K562 (cell line): ENCODE measurements at regions not wholly inside any gene's neighbourhood (a gene's known extent, or its start where the extent isn't known, plus 50 kb on each side); places are given as distances from the start of the nearest gene placed in this dataset.

Experiments used
- HBP1 ChIP-seq: fragments of 450-650 bp; formaldehyde crosslinking; IDR thresholded peaks from 2 replicates; pipeline ENCODE4 v1.4.0; 2022; ENCODE audit warnings: missing genetic modification characterization
- L3MBTL2 ChIP-seq: fragments of 450-650 bp; IDR thresholded peaks from 2 replicates; pipeline ENCODE4 v1.6.1; 2016; ENCODE audit warnings: mild to moderate bottlenecking, moderate library complexity
- POLR3A ChIP-seq: IDR thresholded peaks from 2 replicates; pipeline ENCODE4 v1.6.1; 2011; ENCODE audit warnings: borderline replicate concordance, mild to moderate bottlenecking, moderate library complexity; ENCODE audit not compliant: insufficient read length, insufficient read depth; ENCODE audit errors: extremely low read depth
- POU5F1 ChIP-seq: fragments of 150-350 bp; IDR thresholded peaks from 2 replicates; pipeline ENCODE4 v1.6.1; 2014; ENCODE audit warnings: borderline replicate concordance, low read length, low read depth, mild to moderate bottlenecking; ENCODE audit not compliant: partially characterized antibody
- SP2 ChIP-seq: IDR thresholded peaks from 2 replicates; pipeline ENCODE4 v1.6.1; 2011; ENCODE audit warnings: mild to moderate bottlenecking, low read depth, low read length, moderate library complexity; ENCODE audit not compliant: poor library complexity, severe bottlenecking; ENCODE audit errors: extremely low read depth
- ZBTB2 ChIP-seq: fragments of 450-650 bp; IDR thresholded peaks from 2 replicates; pipeline ENCODE4 v1.6.1; 2016; ENCODE audit warnings: antibody characterized with exemption
- ZNF175 ChIP-seq: fragments of 200-800 bp; sonication (Bioruptor generic); IDR thresholded peaks from 2 replicates; pipeline ENCODE4 v1.6.1; 2016; ENCODE audit warnings: low read depth, mild to moderate bottlenecking, missing genetic modification characterization, missing compliant biosample characterization
- ZNF780A ChIP-seq: fragments of 250-450 bp; sonication (Bioruptor Pico); IDR thresholded peaks from 2 replicates; pipeline ENCODE4 v1.5.0; 2021; ENCODE audit warnings: mild to moderate bottlenecking
- TF ChIP-seq, protein P1 (sequence below): IDR thresholded peaks from 2 replicates; pipeline ENCODE4 v1.6.1; 2011; ENCODE audit warnings: borderline replicate concordance, low read depth, mild to moderate bottlenecking, moderate library complexity, low read length; ENCODE audit not compliant: insufficient read depth, poor library complexity, severe bottlenecking

DNA sequence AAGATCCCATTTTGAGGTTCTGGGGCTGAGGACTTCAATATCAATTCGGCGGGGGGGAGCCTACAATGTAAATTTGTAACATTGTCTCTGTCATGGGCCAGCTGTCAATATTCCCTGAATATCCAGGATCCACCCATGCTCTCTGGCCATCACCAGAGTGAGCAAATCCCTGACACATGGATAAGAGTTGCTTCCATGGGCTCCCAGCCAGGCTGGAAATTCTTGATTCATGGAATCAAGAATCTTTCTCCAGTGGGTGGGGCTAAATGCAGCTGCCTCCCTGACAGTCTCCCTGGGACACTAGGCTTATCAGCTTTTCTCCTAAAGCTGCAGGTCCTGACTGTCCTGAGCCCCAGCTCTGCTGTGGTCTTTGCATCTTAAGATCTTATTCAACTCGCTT, 86.9 kb upstream of the IGLL5 start (continued):
- TF ChIP-seq HBP1 = no peak
- no peak for TF ChIP-seq ZBTB2
- no peak for TF ChIP-seq ZNF780A
- no peak for TF ChIP-seq SP2
- no peak for TF ChIP-seq POLR3A
- TF ChIP-seq, protein P1, sequence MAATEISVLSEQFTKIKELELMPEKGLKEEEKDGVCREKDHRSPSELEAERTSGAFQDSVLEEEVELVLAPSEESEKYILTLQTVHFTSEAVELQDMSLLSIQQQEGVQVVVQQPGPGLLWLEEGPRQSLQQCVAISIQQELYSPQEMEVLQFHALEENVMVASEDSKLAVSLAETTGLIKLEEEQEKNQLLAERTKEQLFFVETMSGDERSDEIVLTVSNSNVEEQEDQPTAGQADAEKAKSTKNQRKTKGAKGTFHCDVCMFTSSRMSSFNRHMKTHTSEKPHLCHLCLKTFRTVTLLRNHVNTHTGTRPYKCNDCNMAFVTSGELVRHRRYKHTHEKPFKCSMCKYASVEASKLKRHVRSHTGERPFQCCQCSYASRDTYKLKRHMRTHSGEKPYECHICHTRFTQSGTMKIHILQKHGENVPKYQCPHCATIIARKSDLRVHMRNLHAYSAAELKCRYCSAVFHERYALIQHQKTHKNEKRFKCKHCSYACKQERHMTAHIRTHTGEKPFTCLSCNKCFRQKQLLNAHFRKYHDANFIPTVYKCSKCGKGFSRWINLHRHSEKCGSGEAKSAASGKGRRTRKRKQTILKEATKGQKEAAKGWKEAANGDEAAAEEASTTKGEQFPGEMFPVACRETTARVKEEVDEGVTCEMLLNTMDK = no peak
- no peak for TF ChIP-seq POU5F1
- no peak for TF ChIP-seq ZNF175 (CRISPR knock-in tag)
- no peak for TF ChIP-seq L3MBTL2
